ENCODE measurements at regions not wholly inside any gene's neighbourhood (a gene's known extent, or its start where the extent isn't known, plus 50 kb on each side); places are given as distances from the start of the nearest gene placed in this dataset.

DNA sequence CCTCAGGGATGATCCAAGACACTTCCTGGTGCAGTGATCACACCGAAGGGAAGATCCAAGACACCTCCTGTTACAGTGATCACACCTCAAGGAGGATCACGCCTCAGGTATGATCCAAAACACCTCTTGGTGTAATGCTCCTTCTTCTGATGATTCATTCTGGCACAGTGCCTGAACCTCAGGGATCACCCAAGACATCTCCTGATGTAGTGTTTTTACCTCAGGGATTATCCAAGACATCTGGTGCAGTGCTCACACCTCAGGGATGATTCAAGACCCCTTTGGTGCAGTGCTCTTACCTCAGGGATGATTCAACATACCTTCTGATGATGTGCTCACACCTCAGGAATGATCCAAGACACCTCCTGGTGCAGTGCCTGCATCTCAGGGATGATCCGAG, 124.4 kb downstream of the ASB1 start:
- no peaks in the 10 kb centered on the region for H3K27me3 ChIP-seq (ENCODE audit: low read depth, low read length)
- no peak overlapping the region for H3K27ac ChIP-seq (ENCODE audit: low read length)
- no peaks in the 10 kb centered on the region for H3K4me1 ChIP-seq (ENCODE audit: control insufficient read depth in 1 of 2, insufficient read depth in 2 of 2, low read length in 2 of 2)
- H3K36me3 ChIP-seq (ENCODE audit: control insufficient read depth in 1 of 2, insufficient read depth in 2 of 2, low read length in 2 of 2), result no peaks in the 10 kb centered on the region
- peaks cover 0 to 16% of the 10 kb centered on the region in 2 donors for H3K9me3 ChIP-seq (ENCODE audit: control insufficient read depth in 1 of 2, low read length in 2 of 2)
- H3K4me3 ChIP-seq (ENCODE audit: low read depth in 1 of 2, low read length in 2 of 2), result no peak overlapping the region

DNA sequence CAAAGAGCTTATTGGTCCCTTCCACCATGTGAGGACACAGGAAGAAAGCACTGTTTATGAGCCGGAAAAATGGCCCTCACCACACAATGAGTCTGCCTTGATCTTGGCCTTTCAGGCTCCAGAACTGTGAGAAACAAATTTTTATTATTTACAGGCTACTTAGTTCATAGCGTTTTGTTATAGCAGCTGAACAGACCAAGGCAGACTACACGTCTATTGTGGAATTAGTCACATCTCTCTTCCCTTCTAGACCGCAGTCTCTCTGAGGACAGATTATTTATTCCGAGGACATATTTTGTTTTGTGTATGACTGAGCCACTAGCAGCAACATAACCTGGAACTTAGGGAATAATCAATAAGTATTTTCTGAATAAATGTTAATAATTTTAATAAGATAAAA, 125.5 kb downstream of the ASB1 start:
- Histone ChIP-seq H3K4me1 (ENCODE audit: control insufficient read depth in 1 of 2, insufficient read depth in 2 of 2, low read length in 2 of 2) (no peaks in the 10 kb centered on the region), H3K27me3 (ENCODE audit: low read depth, low read length) (no peaks in the 10 kb centered on the region), H3K4me3 (ENCODE audit: low read depth in 1 of 2, low read length in 2 of 2) (no peak overlapping the region), H3K27ac (ENCODE audit: low read length) (no peak overlapping the region), H3K36me3 (ENCODE audit: control insufficient read depth in 1 of 2, insufficient read depth in 2 of 2, low read length in 2 of 2) (no peaks in the 10 kb centered on the region), H3K9me3 (ENCODE audit: control insufficient read depth in 1 of 2, low read length in 2 of 2) (peaks cover 0 to 14% of the 10 kb centered on the region in 2 donors)

DNA sequence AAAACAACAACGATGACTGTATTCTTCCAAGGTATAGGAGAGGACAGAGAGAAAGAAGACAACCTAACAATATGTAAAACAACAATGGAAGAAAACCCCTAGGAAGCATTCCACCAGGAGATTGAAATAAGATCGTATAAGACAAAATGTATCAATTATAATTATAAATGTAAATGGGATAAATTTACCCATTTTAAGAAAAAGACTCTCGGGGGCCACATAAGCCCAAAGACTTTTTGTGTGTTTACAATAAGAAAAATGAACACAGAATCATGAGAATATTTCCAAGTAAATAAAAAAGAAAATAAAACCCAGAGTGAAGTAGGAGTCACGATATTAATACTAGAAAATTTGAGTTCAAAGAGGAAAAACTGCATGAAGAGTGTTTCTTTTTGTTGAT, 126.4 kb downstream of the ASB1 start:
- Histone ChIP-seq H3K4me3 (ENCODE audit: low read depth in 1 of 2, low read length in 2 of 2) (no peak overlapping the region), H3K4me1 (ENCODE audit: control insufficient read depth in 1 of 2, insufficient read depth in 2 of 2, low read length in 2 of 2) (no peaks in the 10 kb centered on the region), H3K9me3 (ENCODE audit: control insufficient read depth in 1 of 2, low read length in 2 of 2) (peaks cover 0 to 14% of the 10 kb centered on the region in 2 donors), H3K27me3 (ENCODE audit: low read depth, low read length) (no peaks in the 10 kb centered on the region), H3K36me3 (ENCODE audit: control insufficient read depth in 1 of 2, insufficient read depth in 2 of 2, low read length in 2 of 2) (no peaks in the 10 kb centered on the region), H3K27ac (ENCODE audit: low read length) (no peak overlapping the region)

DNA sequence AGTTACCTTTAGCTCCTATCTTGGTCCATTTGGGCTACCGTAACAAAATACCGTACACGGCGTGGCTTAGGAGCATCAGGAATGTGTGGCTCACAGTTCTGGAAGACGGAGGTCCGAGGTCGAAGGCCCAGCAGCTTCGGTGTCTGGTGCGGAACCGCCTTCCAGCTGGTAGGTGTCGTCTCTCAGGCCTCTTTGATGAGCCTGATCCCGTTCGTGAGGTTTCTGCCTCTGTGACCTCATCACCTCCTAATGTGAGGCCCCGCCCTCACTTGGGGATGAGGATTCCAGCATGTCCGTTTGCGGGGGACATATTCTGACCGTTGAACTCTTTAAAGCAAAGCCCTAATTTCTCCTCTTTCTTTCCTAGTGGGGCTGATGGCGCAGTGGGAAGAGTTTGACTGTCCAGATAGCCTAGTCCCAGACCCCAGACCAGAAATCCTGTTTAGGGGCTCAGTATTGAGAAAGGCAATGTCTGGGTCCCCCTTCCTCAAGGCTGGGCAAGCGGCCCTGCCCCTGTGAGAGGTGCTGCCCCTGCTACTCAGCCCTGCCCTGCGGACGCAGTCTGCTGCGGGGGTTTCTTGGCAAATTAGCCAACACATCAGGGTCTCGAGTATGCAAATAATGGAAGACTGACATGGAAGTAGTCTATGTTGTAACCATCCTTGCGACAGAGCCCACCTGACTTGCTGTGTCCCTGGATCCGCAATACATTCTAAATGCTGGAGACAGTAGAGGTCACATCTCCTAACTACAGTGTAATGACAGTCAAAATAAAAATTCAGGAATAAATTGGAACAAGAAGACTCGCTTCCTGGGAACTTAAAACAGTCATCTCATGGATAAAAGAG, 128.0 kb downstream of the ASB1 start:
- Histone ChIP-seq H3K9me3 (ENCODE audit: control insufficient read depth in 1 of 2, low read length in 2 of 2) (peaks cover 0 to 14% of the 10 kb centered on the region in 2 donors), H3K4me3 (ENCODE audit: low read depth in 1 of 2, low read length in 2 of 2) (no peak overlapping the region), H3K27me3 (ENCODE audit: low read depth, low read length) (no peaks in the 10 kb centered on the region), H3K36me3 (ENCODE audit: control insufficient read depth in 1 of 2, insufficient read depth in 2 of 2, low read length in 2 of 2) (no peaks in the 10 kb centered on the region), H3K4me1 (ENCODE audit: control insufficient read depth in 1 of 2, insufficient read depth in 2 of 2, low read length in 2 of 2) (no peaks in the 10 kb centered on the region), H3K27ac (ENCODE audit: low read length) (no peak overlapping the region)

DNA sequence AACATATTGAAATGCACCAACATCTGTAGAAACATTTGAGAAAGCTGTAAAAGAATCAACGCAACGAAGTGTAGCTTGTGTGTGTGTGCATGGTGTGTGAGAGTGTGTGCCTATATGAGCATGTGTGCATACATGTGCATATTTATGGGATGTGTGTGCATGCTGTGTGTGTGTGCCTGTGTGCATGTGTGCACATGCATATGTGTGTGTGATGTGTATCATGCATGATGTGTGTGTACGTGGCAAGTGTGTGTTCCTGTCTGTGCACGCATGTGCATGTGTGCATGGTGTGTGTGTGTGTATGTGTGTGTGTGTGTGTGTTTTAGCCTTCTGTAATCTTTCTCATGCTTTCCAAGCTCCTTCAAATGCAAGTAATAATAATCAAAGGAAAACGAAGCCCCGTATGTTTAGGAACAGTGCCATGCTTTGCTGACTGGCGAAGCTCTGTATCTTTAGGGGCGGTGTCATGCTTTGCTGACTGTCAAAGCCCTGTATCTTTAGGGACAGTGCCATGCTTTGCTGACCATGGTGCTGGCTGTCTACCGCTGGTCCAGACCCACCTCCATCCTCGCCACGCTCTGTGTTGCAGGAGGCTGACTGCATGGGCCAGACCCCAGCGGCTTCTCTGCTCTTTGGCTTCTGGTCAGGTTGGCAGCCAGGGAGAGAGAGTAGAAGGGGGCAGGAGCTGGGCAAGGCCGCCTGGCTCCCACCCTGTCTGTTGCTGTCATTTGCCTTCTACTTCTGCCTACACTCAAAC, 129.2 kb downstream of the ASB1 start:
- H3K27me3 ChIP-seq (ENCODE audit: low read depth, low read length), result no peaks in the 10 kb centered on the region
- peaks cover 0 to 14% of the 10 kb centered on the region in 2 donors for H3K9me3 ChIP-seq (ENCODE audit: control insufficient read depth in 1 of 2, low read length in 2 of 2)
- H3K4me3 ChIP-seq (ENCODE audit: low read depth in 1 of 2, low read length in 2 of 2), result no peak overlapping the region
- H3K36me3 ChIP-seq (ENCODE audit: control insufficient read depth in 1 of 2, insufficient read depth in 2 of 2, low read length in 2 of 2), result no peaks in the 10 kb centered on the region
- no peaks in the 10 kb centered on the region for H3K4me1 ChIP-seq (ENCODE audit: control insufficient read depth in 1 of 2, insufficient read depth in 2 of 2, low read length in 2 of 2)
- H3K27ac ChIP-seq (ENCODE audit: low read length), result no peak overlapping the region

DNA sequence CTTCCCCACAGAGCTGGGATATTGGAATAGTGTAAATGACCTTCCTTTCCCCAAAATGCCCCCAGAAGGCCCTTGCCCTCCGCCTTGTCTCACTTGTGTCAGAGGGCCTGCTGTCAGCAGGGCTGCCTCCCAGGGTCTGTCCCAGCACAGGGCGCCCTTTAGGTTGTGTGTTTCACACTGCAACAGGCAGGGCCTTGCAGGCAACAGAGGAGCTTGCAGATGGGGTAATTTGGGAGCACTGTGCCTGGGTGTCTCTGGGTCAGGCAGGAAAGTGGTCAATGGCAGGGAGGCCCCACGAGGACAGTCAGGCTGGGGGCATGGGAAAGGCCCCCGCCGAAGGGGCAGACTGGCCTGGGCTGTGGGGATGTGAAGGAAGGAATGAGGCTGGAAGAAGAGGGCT, 130.7 kb downstream of the ASB1 start:
- peaks cover 0 to 10% of the 10 kb centered on the region in 2 donors for H3K9me3 ChIP-seq (ENCODE audit: control insufficient read depth in 1 of 2, low read length in 2 of 2)
- H3K36me3 ChIP-seq (ENCODE audit: control insufficient read depth in 1 of 2, insufficient read depth in 2 of 2, low read length in 2 of 2), result no peaks in the 10 kb centered on the region
- H3K27ac ChIP-seq (ENCODE audit: low read length), result no peak overlapping the region
- H3K27me3 ChIP-seq (ENCODE audit: low read depth, low read length), result no peaks in the 10 kb centered on the region
- H3K4me3 ChIP-seq (ENCODE audit: low read depth in 1 of 2, low read length in 2 of 2), result no peak overlapping the region
- H3K4me1 ChIP-seq (ENCODE audit: control insufficient read depth in 1 of 2, insufficient read depth in 2 of 2, low read length in 2 of 2), result no peaks in the 10 kb centered on the region

DNA sequence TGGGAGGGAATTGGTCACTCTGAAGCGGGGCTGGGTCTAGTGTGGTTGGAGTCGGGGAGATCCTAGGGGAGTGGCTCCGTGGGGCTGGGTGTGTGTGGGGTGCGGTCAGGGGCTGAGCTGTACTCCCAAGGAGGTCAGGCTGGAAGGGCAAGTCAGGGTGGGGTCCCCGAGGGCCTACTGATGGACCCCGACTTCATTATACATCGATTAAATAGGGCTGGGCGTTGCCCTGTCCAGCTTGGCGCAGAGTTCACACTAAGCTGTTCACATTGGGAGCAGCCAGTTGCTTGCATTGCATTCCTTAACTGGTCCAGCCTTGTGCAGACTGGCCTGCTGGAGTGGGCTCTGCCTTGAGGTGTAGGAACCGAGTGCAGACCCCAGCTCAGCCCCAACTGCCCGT, 131.2 kb downstream of the ASB1 start:
- no peaks in the 10 kb centered on the region for H3K36me3 ChIP-seq (ENCODE audit: control insufficient read depth in 1 of 2, insufficient read depth in 2 of 2, low read length in 2 of 2)
- peaks cover 0 to 5% of the 10 kb centered on the region in 2 donors for H3K9me3 ChIP-seq (ENCODE audit: control insufficient read depth in 1 of 2, low read length in 2 of 2)
- no peak overlapping the region for H3K27ac ChIP-seq (ENCODE audit: low read length)
- H3K4me3 ChIP-seq (ENCODE audit: low read depth in 1 of 2, low read length in 2 of 2), result no peak overlapping the region
- H3K4me1 ChIP-seq (ENCODE audit: control insufficient read depth in 1 of 2, insufficient read depth in 2 of 2, low read length in 2 of 2), result no peaks in the 10 kb centered on the region
- no peaks in the 10 kb centered on the region for H3K27me3 ChIP-seq (ENCODE audit: low read depth, low read length)

DNA sequence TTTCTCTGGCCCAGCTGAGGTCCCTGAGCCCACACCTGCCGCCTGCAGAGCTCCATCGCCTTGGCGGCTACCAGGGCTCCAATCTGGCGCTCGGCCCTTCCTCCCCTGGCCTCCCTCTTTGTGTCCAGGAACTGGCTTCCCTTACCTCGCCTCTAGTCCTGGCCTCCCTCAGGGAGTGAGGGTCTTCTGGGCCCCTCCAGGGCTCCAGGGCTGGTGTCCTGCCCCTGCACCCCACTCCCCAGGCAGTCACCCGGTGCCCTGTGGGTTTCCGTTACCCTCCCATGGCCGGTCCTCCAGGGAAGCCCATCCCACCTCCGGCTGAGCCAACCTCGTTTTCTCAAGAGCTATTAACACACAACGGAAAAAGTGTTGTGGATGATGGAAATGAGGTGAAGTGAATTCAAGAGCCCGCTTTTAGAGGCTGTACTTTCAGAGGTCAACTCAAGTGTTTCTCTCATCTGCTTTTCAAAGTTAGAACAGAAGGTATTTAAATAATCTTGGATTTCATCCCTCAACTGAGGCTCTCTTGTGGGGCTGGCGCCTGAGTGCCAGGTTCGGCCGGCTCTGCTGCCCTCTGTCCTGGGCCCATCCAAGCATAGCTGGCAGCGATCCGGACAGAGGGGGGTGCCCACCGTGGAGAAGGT, 131.9 kb downstream of the ASB1 start:
- Histone ChIP-seq H3K27ac (ENCODE audit: low read length) (no peak overlapping the region), H3K36me3 (ENCODE audit: control insufficient read depth in 1 of 2, insufficient read depth in 2 of 2, low read length in 2 of 2) (no peaks in the 10 kb centered on the region), H3K9me3 (ENCODE audit: control insufficient read depth in 1 of 2, low read length in 2 of 2) (peaks cover 0 to 5% of the 10 kb centered on the region in 2 donors), H3K27me3 (ENCODE audit: low read depth, low read length) (no peaks in the 10 kb centered on the region), H3K4me3 (ENCODE audit: low read depth in 1 of 2, low read length in 2 of 2) (no peak overlapping the region), H3K4me1 (ENCODE audit: control insufficient read depth in 1 of 2, insufficient read depth in 2 of 2, low read length in 2 of 2) (no peaks in the 10 kb centered on the region)

DNA sequence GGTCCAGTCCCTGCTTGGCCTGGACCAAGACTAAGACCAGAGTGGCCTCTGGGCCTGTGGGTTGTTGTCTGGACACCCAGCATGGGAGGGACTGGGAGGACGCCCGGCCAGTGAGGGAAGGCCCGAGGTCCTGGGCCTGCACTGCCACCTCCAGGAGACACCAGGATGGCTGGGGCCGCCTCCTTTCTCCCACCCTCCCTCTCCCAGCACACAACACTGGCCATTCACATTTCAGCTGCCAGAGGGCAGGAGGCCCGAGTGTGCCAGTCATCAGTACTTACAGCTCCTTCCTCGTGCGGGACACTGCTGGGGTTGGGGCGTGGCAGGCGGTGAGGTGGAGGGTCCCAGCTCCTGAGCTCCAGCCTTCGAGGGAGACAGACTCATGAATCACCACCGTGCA, 133.5 kb downstream of the ASB1 start:
- H3K27me3 ChIP-seq (ENCODE audit: low read depth, low read length), result no peaks in the 10 kb centered on the region
- H3K9me3 ChIP-seq (ENCODE audit: control insufficient read depth in 1 of 2, low read length in 2 of 2), result no peaks in the 10 kb centered on the region
- H3K27ac ChIP-seq (ENCODE audit: low read length), result no peak overlapping the region
- no peaks in the 10 kb centered on the region for H3K4me1 ChIP-seq (ENCODE audit: control insufficient read depth in 1 of 2, insufficient read depth in 2 of 2, low read length in 2 of 2)
- H3K4me3 ChIP-seq (ENCODE audit: low read depth in 1 of 2, low read length in 2 of 2), result no peak overlapping the region
- no peaks in the 10 kb centered on the region for H3K36me3 ChIP-seq (ENCODE audit: control insufficient read depth in 1 of 2, insufficient read depth in 2 of 2, low read length in 2 of 2)

DNA sequence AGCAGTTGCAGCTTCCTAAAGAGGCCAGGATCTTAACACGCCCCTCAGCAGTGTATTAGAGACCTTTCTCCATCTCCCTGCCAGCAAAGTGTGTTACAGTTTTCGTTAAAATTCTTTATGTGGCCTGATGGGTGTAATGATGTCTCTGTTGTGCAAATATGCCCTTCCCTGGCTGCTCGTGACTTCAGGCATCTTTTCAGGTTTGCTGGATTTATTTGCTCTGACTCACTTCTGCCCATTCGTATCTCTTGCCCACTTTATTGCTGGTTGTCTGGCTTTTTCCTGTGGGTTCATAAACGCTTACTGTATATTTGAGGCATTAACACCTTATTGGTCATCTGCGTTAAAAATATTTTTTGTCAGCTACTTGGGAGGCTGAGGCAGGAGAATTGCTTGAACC, 134.5 kb downstream of the ASB1 start:
- Histone ChIP-seq H3K27me3 (ENCODE audit: low read depth, low read length) (no peaks in the 10 kb centered on the region), H3K36me3 (ENCODE audit: control insufficient read depth in 1 of 2, insufficient read depth in 2 of 2, low read length in 2 of 2) (no peaks in the 10 kb centered on the region), H3K4me3 (ENCODE audit: low read depth in 1 of 2, low read length in 2 of 2) (no peak overlapping the region), H3K9me3 (ENCODE audit: control insufficient read depth in 1 of 2, low read length in 2 of 2) (no peaks in the 10 kb centered on the region), H3K27ac (ENCODE audit: low read length) (no peak overlapping the region), H3K4me1 (ENCODE audit: control insufficient read depth in 1 of 2, insufficient read depth in 2 of 2, low read length in 2 of 2) (no peaks in the 10 kb centered on the region)

DNA sequence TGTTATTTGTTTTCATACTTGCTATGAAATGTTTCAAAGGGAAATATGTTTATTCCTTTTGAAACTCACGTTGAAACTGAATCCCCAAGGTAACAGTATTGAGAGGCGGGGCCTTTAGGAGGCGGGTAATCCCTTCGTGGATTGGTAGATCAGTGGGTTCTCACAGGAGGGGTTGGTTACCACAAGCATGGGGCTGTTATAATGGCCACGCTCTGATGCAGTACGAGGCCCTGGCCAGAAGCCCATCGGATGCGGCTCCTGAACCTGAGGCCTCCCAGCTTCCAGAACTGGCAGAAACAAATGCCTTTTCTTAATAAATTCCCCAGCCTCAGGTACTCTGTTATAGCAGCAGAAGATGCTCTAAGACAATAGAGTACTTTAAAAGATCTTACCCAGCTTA, 135.7 kb downstream of the ASB1 start:
- Histone ChIP-seq H3K27ac (ENCODE audit: low read length) (no peak overlapping the region), H3K27me3 (ENCODE audit: low read depth, low read length) (no peaks in the 10 kb centered on the region), H3K4me3 (ENCODE audit: low read depth in 1 of 2, low read length in 2 of 2) (no peak overlapping the region), H3K36me3 (ENCODE audit: control insufficient read depth in 1 of 2, insufficient read depth in 2 of 2, low read length in 2 of 2) (no peaks in the 10 kb centered on the region), H3K9me3 (ENCODE audit: control insufficient read depth in 1 of 2, low read length in 2 of 2) (no peaks in the 10 kb centered on the region), H3K4me1 (ENCODE audit: control insufficient read depth in 1 of 2, insufficient read depth in 2 of 2, low read length in 2 of 2) (no peaks in the 10 kb centered on the region)
